22Rv1 (cell line): ENCODE measurements at regions not wholly inside any gene's neighbourhood (a gene's known extent, or its start where the extent isn't known, plus 50 kb on each side); places are given as distances from the start of the nearest gene placed in this dataset.
"Not testable (repeated sequence)": the region's sequence is repeated elsewhere in the genome, so short reads cannot be mapped to it uniquely, and the experiment has no call there.

Experiments
- H3K27ac ChIP-seq: fragments of 450-650 bp; 2 replicates; pipeline ENCODE4 v1.5.1; 2017
- ZFX ChIP-seq: fragments of 450-650 bp; IDR thresholded peaks from 2 replicates; pipeline ENCODE4 v1.6.1; 2017; ENCODE audit warnings: antibody characterized with exemption, borderline replicate concordance
- TF ChIP-seq, protein P1 (sequence below): fragments of 450-650 bp; IDR thresholded peaks from 2 replicates; pipeline ENCODE4 v1.5.1; 2017; ENCODE audit warnings: mild to moderate bottlenecking

DNA sequence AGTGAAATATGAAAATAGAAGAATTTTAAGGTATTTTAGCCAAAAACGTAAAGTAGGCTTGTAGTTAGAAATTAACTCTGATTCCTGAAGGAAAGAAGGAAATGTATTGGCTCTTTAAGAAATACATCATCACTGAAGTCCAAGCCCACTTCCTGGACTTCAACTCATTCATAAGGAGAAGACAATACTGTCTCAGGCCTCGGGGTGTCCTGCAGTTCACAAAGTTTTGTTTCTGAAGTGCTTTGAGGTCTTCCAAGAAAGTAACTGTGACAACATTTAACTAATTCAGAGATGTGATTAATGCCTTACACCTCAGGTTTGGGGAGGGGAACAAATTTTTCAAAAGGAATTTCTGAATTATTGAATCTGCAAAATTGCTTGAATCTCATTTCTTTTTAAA is 65.8 kb upstream of the STARD13 start:
- TF ChIP-seq ZFX: no peak
- TF ChIP-seq, protein P1, sequence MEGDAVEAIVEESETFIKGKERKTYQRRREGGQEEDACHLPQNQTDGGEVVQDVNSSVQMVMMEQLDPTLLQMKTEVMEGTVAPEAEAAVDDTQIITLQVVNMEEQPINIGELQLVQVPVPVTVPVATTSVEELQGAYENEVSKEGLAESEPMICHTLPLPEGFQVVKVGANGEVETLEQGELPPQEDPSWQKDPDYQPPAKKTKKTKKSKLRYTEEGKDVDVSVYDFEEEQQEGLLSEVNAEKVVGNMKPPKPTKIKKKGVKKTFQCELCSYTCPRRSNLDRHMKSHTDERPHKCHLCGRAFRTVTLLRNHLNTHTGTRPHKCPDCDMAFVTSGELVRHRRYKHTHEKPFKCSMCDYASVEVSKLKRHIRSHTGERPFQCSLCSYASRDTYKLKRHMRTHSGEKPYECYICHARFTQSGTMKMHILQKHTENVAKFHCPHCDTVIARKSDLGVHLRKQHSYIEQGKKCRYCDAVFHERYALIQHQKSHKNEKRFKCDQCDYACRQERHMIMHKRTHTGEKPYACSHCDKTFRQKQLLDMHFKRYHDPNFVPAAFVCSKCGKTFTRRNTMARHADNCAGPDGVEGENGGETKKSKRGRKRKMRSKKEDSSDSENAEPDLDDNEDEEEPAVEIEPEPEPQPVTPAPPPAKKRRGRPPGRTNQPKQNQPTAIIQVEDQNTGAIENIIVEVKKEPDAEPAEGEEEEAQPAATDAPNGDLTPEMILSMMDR: no peak
- no peak overlapping the region for H3K27ac ChIP-seq

DNA sequence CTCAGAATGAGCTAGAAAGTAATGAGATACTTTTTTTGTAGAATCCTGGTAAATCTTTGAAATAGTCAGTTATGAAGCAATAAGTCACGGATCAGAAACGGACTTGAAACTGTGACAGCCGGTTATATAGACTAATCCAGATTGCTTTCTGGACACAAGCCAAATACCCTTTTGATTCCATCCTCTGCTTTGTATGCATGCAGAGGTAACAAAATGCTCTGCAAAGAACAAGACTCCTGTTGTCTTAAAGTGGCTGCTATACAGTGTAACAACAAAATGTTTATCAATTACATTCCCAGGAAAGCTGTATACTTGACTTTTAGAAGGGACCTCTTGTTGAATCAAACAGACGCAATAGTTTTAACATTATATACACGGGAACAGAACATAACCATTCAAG is 66.5 kb upstream of the STARD13 start:
- no peak for TF ChIP-seq ZFX
- H3K27ac ChIP-seq: no peak overlapping the region

DNA sequence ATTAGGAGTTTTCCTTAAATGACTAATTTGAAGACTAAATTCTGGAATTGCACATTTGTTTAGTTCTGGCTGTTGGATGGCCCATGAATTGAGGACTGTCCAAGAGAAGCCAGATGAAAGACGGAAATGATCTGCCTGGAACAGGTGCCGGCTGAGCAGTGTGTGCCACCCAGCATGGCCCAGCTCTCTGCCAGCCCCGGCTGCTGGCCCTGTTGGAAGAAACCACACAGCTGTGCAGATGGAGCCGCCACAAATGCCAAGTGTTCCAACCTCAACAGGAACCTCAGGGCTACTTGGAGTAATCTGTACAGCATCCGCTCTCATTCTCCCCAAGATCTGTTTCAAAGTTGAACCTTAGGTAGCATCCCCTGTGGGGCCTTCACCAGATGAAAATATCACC is 67.0 kb upstream of the STARD13 start:
- TF ChIP-seq, protein P1: no peak
- TF ChIP-seq ZFX: no peak

DNA sequence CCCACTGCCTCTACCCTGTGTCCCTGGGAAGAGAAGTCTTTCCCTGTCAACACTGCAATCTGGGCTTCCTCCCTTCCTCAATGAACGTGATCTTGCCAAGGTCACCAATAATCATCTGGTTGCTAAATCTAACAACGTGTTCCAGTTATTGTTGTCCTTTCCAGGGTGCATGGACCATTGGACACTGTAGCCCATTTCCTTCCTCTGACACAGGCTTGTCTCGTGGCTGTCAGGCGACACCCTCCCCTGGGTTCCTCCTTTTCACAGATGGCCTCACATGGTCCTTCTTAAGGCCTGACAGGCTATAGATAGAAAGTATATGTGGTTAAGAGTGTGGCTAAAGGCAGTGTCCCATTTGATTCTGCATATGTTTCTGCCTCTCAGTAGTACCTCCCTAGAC is 67.7 kb upstream of the STARD13 start:
- TF ChIP-seq ZFX: no peak
- TF ChIP-seq, protein P1: no peak
- H3K27ac ChIP-seq: no peak overlapping the region

More for the DNA sequence above, 67.0 kb upstream of the STARD13 start:
- H3K27ac ChIP-seq: no peak overlapping the region

DNA sequence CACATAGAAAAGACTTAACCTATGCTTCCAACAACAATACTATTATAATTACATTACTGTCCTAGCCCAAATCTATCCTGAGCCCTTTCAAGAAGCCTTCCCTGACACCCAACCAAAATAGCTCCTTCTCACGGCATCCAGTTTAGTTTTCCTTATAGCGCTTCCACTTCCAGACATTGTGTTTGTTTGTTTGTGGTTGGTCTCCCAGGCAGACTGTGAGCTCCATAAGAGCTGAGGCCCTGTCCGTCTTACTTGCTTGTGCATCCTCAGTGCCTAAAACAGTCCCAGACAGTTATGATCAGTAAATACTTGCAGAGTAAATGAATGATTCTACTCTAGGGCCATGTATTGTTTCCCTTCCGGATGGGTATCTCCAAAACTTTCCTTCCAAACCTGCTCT is 68.1 kb upstream of the STARD13 start:
- TF ChIP-seq, protein P1: no peak
- TF ChIP-seq ZFX: no peak
- H3K27ac ChIP-seq: no peak overlapping the region

DNA sequence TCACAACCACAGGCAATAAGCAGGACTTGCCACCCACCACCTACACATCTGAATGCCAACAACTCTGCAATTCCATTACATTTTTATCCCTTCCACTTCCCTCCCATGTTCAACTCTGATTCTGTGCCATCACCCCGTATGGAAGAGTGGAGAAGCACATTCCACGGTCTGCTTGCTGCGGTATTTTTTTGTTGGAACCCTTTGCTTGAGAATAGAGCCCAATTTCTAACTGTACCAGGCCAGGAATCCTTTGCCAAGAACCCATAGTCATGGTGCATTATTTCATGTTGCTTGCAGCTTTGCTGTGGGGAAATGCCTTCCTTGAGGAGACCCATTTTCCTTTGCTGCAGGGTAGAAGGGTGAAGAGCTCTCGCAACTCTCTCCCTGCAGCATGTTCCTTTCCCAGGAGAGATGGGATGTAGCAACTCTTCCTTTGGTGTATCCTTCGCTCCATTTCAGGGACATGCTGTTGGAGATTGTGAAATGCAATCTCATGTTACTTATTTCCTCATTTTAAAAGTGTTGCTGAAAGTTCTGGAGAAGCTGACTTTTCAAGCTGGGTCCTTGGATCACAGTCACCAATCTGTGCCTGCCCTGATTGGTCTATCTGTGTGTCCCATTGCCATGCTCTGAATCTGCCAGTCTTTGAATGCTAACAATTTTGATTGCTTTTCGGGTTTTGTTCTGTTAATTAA is 69.8 kb upstream of the STARD13 start:
- no peak overlapping the region for H3K27ac ChIP-seq
- TF ChIP-seq, protein P1: no peak
- no peak for TF ChIP-seq ZFX

DNA sequence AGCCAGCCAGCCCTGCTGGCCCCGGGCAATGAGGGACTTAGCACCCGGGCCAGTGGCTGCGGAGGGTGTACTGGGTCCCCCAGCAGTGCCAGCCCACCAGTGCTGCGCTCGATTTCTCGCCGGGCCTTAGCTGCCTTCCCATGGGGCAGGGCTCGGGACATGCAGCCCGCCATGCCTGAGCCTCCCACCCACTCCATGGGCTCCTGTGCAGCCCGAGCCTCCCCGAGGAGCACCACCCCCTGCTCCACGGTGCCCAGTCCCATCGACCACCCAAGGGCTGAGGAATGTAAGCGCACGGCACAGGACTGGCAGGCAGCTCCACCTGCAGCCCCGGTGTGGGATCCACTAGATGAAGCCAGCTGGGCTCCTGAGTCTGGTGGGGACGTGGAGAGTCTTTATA is 72.5 kb upstream of the STARD13 start:
- not testable (repeated sequence) for H3K27ac ChIP-seq

DNA sequence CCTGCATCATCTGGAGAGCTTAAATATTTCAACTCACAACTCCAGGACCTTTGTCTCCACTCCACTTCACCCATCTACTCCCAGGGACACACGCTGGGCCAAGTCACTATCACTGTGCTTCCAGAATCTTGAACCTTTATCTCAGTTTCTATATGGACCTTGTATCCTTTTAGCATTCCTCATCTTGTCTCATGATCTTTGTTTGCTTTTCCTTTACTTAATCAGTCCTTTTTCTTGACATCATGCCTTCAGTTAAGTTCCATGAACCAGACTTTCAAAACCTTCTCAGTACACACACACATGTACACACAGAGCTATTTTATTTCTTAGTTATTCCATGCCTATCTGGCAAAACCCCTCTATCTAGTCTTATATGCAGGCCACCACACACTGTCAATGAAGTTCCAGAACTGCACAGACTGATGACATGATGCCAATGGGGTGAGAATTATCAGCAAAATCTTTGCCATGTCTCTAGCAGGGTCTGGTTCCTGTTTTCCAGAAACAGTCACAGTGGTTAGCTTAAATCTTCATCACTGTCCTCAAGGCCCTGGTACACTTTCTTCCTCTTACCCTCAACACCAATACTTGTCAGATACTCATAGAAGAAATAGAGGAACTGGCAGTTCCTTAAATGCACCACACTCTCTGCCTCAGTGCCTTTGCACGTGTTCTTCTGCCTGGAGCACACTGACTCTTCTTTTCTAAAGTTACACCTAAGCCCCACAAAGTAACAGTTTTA is 77.6 kb upstream of the STARD13 start:
- TF ChIP-seq ZFX: no peak
- TF ChIP-seq, protein P1: no peak
- H3K27ac ChIP-seq: no peak overlapping the region
